Amygdala (tissue), 56 donors: ENCODE measurements at regions not wholly inside any gene's neighbourhood (a gene's known extent, or its start where the extent isn't known, plus 50 kb on each side); places are given as distances from the start of the nearest gene placed in this dataset.
A peak's percentile ranks its signal among the peaks of the same experiment; 100 is the strongest.
"Not testable (repeated sequence)": the region's sequence is repeated elsewhere in the genome, so short reads cannot be mapped to it uniquely, and the experiment has no call there.

ENCODE experiments used
- DNase-seq, 56 donors: peaks; one replicate each; lab custom pipeline; 2025; lab: John Stamatoyannopoulos, UW

- DNase-seq = not testable (repeated sequence)
Observed at GRCh38 chr14:89665300-89666081, 248.5 kb upstream of the FOXN3 start.

- no peak for DNase-seq
Observed at GRCh38 chr14:89661392-89661791, 244.4 kb upstream of the FOXN3 start.

GRCh38 chr14:89660625-89661233, 243.7 kb upstream of the FOXN3 start:
- not testable (repeated sequence) for DNase-seq

GRCh38 chr14:89660166-89660565, 243.1 kb upstream of the FOXN3 start:
- DNase-seq = peak in 4 of 56 donors; percentile 3 to 15 (median 10)

- DNase-seq = no peak
Observed at GRCh38 chr14:89658977-89659670, 242.1 kb upstream of the FOXN3 start.

GRCh38 chr14:89657014-89657413, 240.0 kb upstream of the FOXN3 start:
- DNase-seq = no peak

GRCh38 chr14:89654998-89655397, 238.0 kb upstream of the FOXN3 start:
- DNase-seq = no peak

- DNase-seq = no peak
Observed at GRCh38 chr14:89652352-89652751, 235.3 kb upstream of the FOXN3 start.

- no peak for DNase-seq
Observed at GRCh38 chr14:89651805-89652204, 234.8 kb upstream of the FOXN3 start.

- DNase-seq = no peak
Observed at GRCh38 chr14:89650077-89650978, 233.3 kb upstream of the FOXN3 start.

- no peak for DNase-seq
Observed at GRCh38 chr14:89649451-89650075, 232.5 kb upstream of the FOXN3 start.

GRCh38 chr14:89648924-89649323, 231.9 kb upstream of the FOXN3 start:
- DNase-seq = no peak

GRCh38 chr14:89648510-89648909, 231.5 kb upstream of the FOXN3 start:
- DNase-seq = no peak

GRCh38 chr14:89646971-89647370, 229.9 kb upstream of the FOXN3 start:
- no peak for DNase-seq

- no peak for DNase-seq
Observed at GRCh38 chr14:89644641-89645040, 227.6 kb upstream of the FOXN3 start.

GRCh38 chr14:89641495-89642175, 224.6 kb upstream of the FOXN3 start:
- no peak for DNase-seq

- DNase-seq = no peak
Observed at GRCh38 chr14:89640141-89640540, 223.1 kb upstream of the FOXN3 start.

GRCh38 chr14:89639687-89640086, 222.7 kb upstream of the FOXN3 start:
- no peak for DNase-seq

GRCh38 chr14:89638891-89639290, 221.9 kb upstream of the FOXN3 start:
- no peak for DNase-seq

GRCh38 chr14:89637581-89637980, 220.5 kb upstream of the FOXN3 start:
- no peak for DNase-seq
